AG10803 (cell line): ENCODE measurements at regions not wholly inside any gene's neighbourhood (a gene's known extent, or its start where the extent isn't known, plus 50 kb on each side); places are given as distances from the start of the nearest gene placed in this dataset.

Experiments
- DNase-seq: peaks from one replicate; pipeline ENCODE4 v3.0.0; 2010; ENCODE audit warnings: low read depth
- H3K4me3 ChIP-seq: 2 replicates; pipeline ENCODE4 v1.5.1; 2011; ENCODE audit warnings: mild to moderate bottlenecking, low read length, control low read depth
- TF ChIP-seq, protein P1 (sequence below): conservative IDR thresholded peaks from 2 replicates; pipeline ENCODE4 v1.5.1; 2011; ENCODE audit warnings: mild to moderate bottlenecking, low read length, control low read depth, inconsistent platforms

DNA sequence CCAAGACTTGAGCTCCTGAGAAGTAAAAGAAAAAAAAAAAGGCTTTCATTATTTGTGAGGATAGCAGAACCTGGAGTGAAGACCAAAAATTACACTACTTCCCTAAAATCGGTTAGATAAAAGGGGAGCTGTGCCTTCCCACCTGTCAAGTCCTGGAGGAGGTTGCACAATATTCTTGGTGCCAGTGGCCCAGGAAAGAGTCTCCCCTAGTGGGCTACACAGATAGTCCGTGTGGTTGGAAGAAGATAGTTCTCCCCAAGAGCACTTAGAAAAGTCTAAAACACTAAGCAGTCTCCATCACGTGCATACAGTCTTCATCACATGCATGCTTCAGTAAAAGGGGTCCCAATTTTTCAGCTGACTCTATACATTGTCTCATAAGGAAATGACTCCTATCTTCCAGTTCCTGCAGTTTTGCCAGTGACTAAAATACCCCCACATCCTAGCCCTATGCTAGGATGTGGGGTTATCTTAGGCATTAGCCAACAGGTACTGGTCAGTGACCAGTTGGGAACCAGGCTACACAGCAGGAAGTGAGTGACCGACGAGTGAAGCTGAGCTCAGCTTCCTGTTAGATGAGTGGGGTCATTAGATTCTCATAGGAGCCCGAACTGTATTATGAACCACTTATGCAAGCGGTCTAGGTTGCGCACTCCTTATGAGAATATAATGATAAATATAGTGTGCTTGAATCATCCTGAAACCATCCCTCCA lies 199.5 kb upstream of the FAM83B start:
- TF ChIP-seq, protein P1, sequence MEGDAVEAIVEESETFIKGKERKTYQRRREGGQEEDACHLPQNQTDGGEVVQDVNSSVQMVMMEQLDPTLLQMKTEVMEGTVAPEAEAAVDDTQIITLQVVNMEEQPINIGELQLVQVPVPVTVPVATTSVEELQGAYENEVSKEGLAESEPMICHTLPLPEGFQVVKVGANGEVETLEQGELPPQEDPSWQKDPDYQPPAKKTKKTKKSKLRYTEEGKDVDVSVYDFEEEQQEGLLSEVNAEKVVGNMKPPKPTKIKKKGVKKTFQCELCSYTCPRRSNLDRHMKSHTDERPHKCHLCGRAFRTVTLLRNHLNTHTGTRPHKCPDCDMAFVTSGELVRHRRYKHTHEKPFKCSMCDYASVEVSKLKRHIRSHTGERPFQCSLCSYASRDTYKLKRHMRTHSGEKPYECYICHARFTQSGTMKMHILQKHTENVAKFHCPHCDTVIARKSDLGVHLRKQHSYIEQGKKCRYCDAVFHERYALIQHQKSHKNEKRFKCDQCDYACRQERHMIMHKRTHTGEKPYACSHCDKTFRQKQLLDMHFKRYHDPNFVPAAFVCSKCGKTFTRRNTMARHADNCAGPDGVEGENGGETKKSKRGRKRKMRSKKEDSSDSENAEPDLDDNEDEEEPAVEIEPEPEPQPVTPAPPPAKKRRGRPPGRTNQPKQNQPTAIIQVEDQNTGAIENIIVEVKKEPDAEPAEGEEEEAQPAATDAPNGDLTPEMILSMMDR = no peak
- no peak overlapping the region for H3K4me3 ChIP-seq
- DNase-seq = no peak

GRCh38 chr6:54654381-54654780 lies 192.2 kb upstream of the FAM83B start:
- TF ChIP-seq, protein P1 = no peak
- no peak for DNase-seq
- H3K4me3 ChIP-seq = no peak overlapping the region

GRCh38 chr6:54655162-54655561 lies 191.4 kb upstream of the FAM83B start:
- no peak for DNase-seq

GRCh38 chr6:54665278-54665677 lies 181.3 kb upstream of the FAM83B start:
- TF ChIP-seq, protein P1 = no peak
- H3K4me3 ChIP-seq = no peak overlapping the region
- no peak for DNase-seq

More at GRCh38 chr6:54655162-54655561, 191.4 kb upstream of the FAM83B start:
- TF ChIP-seq, protein P1 = no peak
- H3K4me3 ChIP-seq = no peak overlapping the region

DNA sequence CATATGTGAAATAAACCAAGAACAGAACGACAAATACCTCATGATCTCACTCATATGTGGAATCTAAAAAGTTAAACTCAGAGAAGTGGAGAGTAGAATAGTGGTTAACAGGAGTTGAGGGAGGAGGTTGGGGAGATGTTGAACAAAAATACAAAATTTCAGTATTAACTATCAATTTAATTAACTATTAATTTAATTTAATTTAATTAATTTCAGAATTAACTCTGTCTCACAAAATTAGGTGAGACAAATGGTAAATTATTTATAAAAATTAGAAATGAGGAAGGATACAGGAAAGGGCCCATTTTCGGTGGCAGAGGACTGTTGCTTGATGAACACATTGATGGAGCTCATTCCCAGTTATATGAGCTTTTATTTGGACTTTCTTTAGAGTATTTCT lies 166.0 kb upstream of the FAM83B start:
- no peak for DNase-seq
- TF ChIP-seq, protein P1 = no peak
- no peak overlapping the region for H3K4me3 ChIP-seq

DNA sequence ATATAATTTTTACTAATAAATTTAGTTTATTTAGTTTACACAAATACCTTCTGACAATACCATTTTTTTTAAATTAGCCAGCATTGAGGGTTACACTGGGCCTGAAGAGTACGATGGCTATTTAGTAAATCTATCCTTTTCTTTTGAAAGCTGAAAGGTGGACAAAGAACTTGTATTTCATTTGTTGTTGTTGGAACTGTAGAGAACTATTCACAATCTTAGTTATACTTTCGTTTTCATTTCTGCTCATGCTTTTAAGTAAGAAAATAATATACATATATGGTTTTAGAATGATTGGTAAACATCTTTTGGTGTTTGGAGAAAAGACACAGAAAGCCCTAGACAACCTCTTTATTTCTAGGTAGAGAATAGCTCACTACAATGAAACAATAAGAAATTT lies 165.3 kb upstream of the FAM83B start:
- TF ChIP-seq, protein P1 = no peak
- H3K4me3 ChIP-seq = no peak overlapping the region
- DNase-seq = no peak

DNA sequence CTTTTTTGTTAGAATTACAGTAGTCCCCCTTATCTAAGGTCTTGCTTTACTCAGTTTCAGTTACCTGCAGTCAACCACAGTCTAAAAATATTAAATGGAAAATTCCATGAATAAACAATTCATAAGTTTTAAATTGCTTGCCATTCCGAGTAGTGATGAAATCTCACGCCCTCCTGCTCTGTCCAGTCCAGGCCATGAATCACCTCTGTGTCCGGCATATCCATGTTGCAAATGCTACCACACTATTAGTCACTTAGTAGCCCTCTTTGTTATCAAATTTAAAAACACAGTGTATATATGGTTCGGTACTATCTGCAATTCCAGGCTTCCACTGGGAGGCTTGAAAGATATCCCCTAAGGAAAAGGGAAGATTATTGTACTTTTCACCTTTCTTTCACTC lies 164.6 kb upstream of the FAM83B start:
- DNase-seq = peak; percentile 39
- no peak overlapping the region for H3K4me3 ChIP-seq
- TF ChIP-seq, protein P1 = no peak
